ENCODE measurements at regions not wholly inside any gene's neighbourhood (a gene's known extent, or its start where the extent isn't known, plus 50 kb on each side); places are given as distances from the start of the nearest gene placed in this dataset.

- no peak for DNase-seq (ENCODE audit: low read depth)
- TF ChIP-seq CTCF (IDR thresholded peaks at IDR 0.05; ENCODE audit: low read length, missing control alignments) = no peak
- no peak overlapping the region for H3K4me3 ChIP-seq (replicated peaks; ENCODE audit: low read depth, low read length)
Observed at GRCh38 chr2:19209575-19210341, 148.7 kb downstream of the OSR1 start.

GRCh38 chr2:19208479-19209199 is 149.8 kb downstream of the OSR1 start:
- TF ChIP-seq CTCF (IDR thresholded peaks at IDR 0.05; ENCODE audit: low read length, missing control alignments) = no peak
- no peak overlapping the region for H3K4me3 ChIP-seq (replicated peaks; ENCODE audit: low read depth, low read length)
- no peak for DNase-seq (ENCODE audit: low read depth)

GRCh38 chr2:19207452-19207851 is 151.0 kb downstream of the OSR1 start:
- H3K4me3 ChIP-seq (replicated peaks; ENCODE audit: low read depth, low read length) = no peak overlapping the region
- DNase-seq (ENCODE audit: low read depth) = peak; percentile 28
- TF ChIP-seq CTCF (IDR thresholded peaks at IDR 0.05; ENCODE audit: low read length, missing control alignments) = no peak

- H3K4me3 ChIP-seq (replicated peaks; ENCODE audit: low read depth, low read length) = no peak overlapping the region
- DNase-seq (ENCODE audit: low read depth) = no peak
- TF ChIP-seq CTCF (IDR thresholded peaks at IDR 0.05; ENCODE audit: low read length, missing control alignments) = no peak
Observed at GRCh38 chr2:19205983-19206533, 152.4 kb downstream of the OSR1 start.

- DNase-seq (ENCODE audit: low read depth) = no peak
- TF ChIP-seq CTCF (IDR thresholded peaks at IDR 0.05; ENCODE audit: low read length, missing control alignments) = no peak
- H3K4me3 ChIP-seq (replicated peaks; ENCODE audit: low read depth, low read length) = no peak overlapping the region
Observed at GRCh38 chr2:19203866-19204265, 154.6 kb downstream of the OSR1 start.

GRCh38 chr2:19201911-19202462 is 156.4 kb downstream of the OSR1 start:
- no peak for DNase-seq (ENCODE audit: low read depth)
- no peak overlapping the region for H3K4me3 ChIP-seq (replicated peaks; ENCODE audit: low read depth, low read length)
- TF ChIP-seq CTCF (IDR thresholded peaks at IDR 0.05; ENCODE audit: low read length, missing control alignments) = no peak

Measured in fibroblast of pulmonary artery (primary cell).